ENCODE measurements at regions not wholly inside any gene's neighbourhood (a gene's known extent, or its start where the extent isn't known, plus 50 kb on each side); places are given as distances from the start of the nearest gene placed in this dataset.
A peak's percentile ranks its signal among the peaks of the same experiment; 100 is the strongest.

GRCh38 chr12:105613887-105614286 is 283.4 kb downstream of the C12orf75 start:
- 96 to 100% methylated on average over 1 to 2 of the region's 3 CpGs for WGBS, 2 experiments (ENCODE audit: insufficient coverage in 1 of 2, insufficient read length in 1 of 2)
- Histone ChIP-seq H3K4me1 (ENCODE audit: control insufficient read depth, insufficient read depth, low read length) (no peaks in the 10 kb centered on the region), H3K9me3 (ENCODE audit: control insufficient read depth, low read length) (peaks cover 12% of the 10 kb centered on the region), H3K9ac (ENCODE audit: extremely low read depth, low read length, poor library complexity, severe bottlenecking) (no peak overlapping the region), H3K27ac (ENCODE audit: low read depth, low read length) (no peak overlapping the region), H3K27me3 (ENCODE audit: control insufficient read depth, insufficient read depth, low read length, poor library complexity, severe bottlenecking) (no peaks in the 10 kb centered on the region), H3K36me3 (ENCODE audit: control insufficient read depth, insufficient read depth, low read length) (no peaks in the 10 kb centered on the region), H3K4me3 (ENCODE audit: low read length) (no peak overlapping the region)
- peaks cover 11% of the 10 kb centered on the region for H3K4me1 Mint-ChIP-seq
- no peak for DNase-seq
- H3K9me3 Mint-ChIP-seq, result peaks cover 12% of the 10 kb centered on the region
- no peaks in the 10 kb centered on the region for H3K36me3 Mint-ChIP-seq (ENCODE audit: low read depth)
- TF ChIP-seq CTCF (conservative IDR thresholded peaks at IDR 0.05), result no peak
- no peak overlapping the region for H3K4me3 Mint-ChIP-seq
- H3K27me3 Mint-ChIP-seq (ENCODE audit: insufficient read depth), result no peaks in the 10 kb centered on the region
- no peak overlapping the region for H3K27ac Mint-ChIP-seq

- no peaks in the 10 kb centered on the region for H3K27me3 Mint-ChIP-seq (ENCODE audit: insufficient read depth)
These were observed 286.6 kb downstream of the C12orf75 start for GRCh38 chr12:105616971-105617540.

GRCh38 chr12:105622220-105622619 is 291.7 kb downstream of the C12orf75 start:
- H3K27me3 ChIP-seq (ENCODE audit: control insufficient read depth, insufficient read depth, low read length, poor library complexity, severe bottlenecking), result no peaks in the 10 kb centered on the region
- peaks cover 11% of the 10 kb centered on the region for H3K9me3 Mint-ChIP-seq
- H3K4me1 ChIP-seq (ENCODE audit: control insufficient read depth, insufficient read depth, low read length), result no peaks in the 10 kb centered on the region
- H3K4me1 Mint-ChIP-seq, result peaks cover 1% of the 10 kb centered on the region
- TF ChIP-seq CTCF (conservative IDR thresholded peaks at IDR 0.05), result no peak
- DNase-seq, result no peak
- peak overlapping the region; percentile 52 for H3K27ac ChIP-seq (ENCODE audit: low read depth, low read length)
- no peak overlapping the region for H3K4me3 ChIP-seq (ENCODE audit: low read length)
- H3K27me3 Mint-ChIP-seq (ENCODE audit: insufficient read depth), result no peaks in the 10 kb centered on the region
- H3K9ac ChIP-seq (ENCODE audit: extremely low read depth, low read length, poor library complexity, severe bottlenecking), result no peak overlapping the region
- peaks cover 32% of the 10 kb centered on the region for H3K9me3 ChIP-seq (ENCODE audit: control insufficient read depth, low read length)
- H3K4me3 Mint-ChIP-seq, result no peak overlapping the region
- no peak overlapping the region for H3K27ac Mint-ChIP-seq
- H3K36me3 Mint-ChIP-seq (ENCODE audit: low read depth), result no peaks in the 10 kb centered on the region
- H3K36me3 ChIP-seq (ENCODE audit: control insufficient read depth, insufficient read depth, low read length), result no peaks in the 10 kb centered on the region
- WGBS, 2 experiments (ENCODE audit: insufficient coverage in 1 of 2, insufficient read length in 1 of 2), result 89 to 100% methylated on average over 2 of the region's 2 CpGs

More at GRCh38 chr12:105616971-105617540, 286.6 kb downstream of the C12orf75 start:
- DNase-seq, result no peak
- H3K9ac ChIP-seq (ENCODE audit: extremely low read depth, low read length, poor library complexity, severe bottlenecking), result no peak overlapping the region
- H3K27ac Mint-ChIP-seq, result no peak overlapping the region
- no peak overlapping the region for H3K4me3 ChIP-seq (ENCODE audit: low read length)
- no peaks in the 10 kb centered on the region for H3K4me1 ChIP-seq (ENCODE audit: control insufficient read depth, insufficient read depth, low read length)
- no peaks in the 10 kb centered on the region for H3K36me3 Mint-ChIP-seq (ENCODE audit: low read depth)
- no peaks in the 10 kb centered on the region for H3K36me3 ChIP-seq (ENCODE audit: control insufficient read depth, insufficient read depth, low read length)
- no peaks in the 10 kb centered on the region for H3K9me3 Mint-ChIP-seq
- H3K4me3 Mint-ChIP-seq, result no peak overlapping the region
- peaks cover 4% of the 10 kb centered on the region for H3K9me3 ChIP-seq (ENCODE audit: control insufficient read depth, low read length)
- no peaks in the 10 kb centered on the region for H3K27me3 ChIP-seq (ENCODE audit: control insufficient read depth, insufficient read depth, low read length, poor library complexity, severe bottlenecking)
- H3K4me1 Mint-ChIP-seq, result peaks cover 11% of the 10 kb centered on the region
- H3K27ac ChIP-seq (ENCODE audit: low read depth, low read length), result peak overlapping the region; percentile 82
- TF ChIP-seq CTCF (conservative IDR thresholded peaks at IDR 0.05), result no peak
- 71 to 87% methylated on average over 7 of the region's 7 CpGs for WGBS, 2 experiments (ENCODE audit: insufficient coverage in 1 of 2, insufficient read length in 1 of 2)

Data from endodermal cell (in vitro differentiated cells).